ENCODE measurements at regions not wholly inside any gene's neighbourhood (a gene's known extent, or its start where the extent isn't known, plus 50 kb on each side); places are given as distances from the start of the nearest gene placed in this dataset.

DNA sequence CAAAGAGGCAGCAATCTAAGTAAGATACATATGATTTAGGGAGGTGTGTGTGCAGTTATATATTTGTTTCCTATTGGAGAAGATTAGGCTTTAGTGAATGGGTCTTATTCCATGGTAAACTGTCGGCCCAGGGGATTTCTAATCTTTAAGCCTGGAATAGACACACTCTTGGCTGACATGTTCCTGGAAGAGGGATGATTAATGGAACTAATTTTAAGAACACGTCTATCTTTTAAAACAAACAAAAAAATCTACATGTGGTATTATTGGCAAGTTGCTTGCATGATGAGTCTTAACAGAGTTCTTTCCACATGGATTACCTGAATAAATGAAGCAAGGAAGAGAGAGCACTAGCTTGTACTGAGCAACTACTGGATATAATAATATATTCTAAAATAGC, 114.2 kb upstream of the NT5C1B start:
- H3F3A ChIP-seq (ENCODE audit: low read depth) = no peaks in the 10 kb centered on the region
- no peaks in the 10 kb centered on the region for H3K9me3 ChIP-seq (ENCODE audit: insufficient read depth, low read depth, low read length)
- H3K9me2 ChIP-seq (replicated peaks; ENCODE audit: low read depth, low read length) = no peaks in the 10 kb centered on the region
- TF ChIP-seq, protein P1, sequence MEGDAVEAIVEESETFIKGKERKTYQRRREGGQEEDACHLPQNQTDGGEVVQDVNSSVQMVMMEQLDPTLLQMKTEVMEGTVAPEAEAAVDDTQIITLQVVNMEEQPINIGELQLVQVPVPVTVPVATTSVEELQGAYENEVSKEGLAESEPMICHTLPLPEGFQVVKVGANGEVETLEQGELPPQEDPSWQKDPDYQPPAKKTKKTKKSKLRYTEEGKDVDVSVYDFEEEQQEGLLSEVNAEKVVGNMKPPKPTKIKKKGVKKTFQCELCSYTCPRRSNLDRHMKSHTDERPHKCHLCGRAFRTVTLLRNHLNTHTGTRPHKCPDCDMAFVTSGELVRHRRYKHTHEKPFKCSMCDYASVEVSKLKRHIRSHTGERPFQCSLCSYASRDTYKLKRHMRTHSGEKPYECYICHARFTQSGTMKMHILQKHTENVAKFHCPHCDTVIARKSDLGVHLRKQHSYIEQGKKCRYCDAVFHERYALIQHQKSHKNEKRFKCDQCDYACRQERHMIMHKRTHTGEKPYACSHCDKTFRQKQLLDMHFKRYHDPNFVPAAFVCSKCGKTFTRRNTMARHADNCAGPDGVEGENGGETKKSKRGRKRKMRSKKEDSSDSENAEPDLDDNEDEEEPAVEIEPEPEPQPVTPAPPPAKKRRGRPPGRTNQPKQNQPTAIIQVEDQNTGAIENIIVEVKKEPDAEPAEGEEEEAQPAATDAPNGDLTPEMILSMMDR (conservative IDR thresholded peaks at IDR 0.05; ENCODE audit: low read length) = no peak
- TF ChIP-seq EZH2phosphoT487 (IDR thresholded peaks at IDR 0.05; ENCODE audit: borderline replicate concordance) = no peak
- no peaks in the 10 kb centered on the region for H3K27me3 ChIP-seq (ENCODE audit: insufficient read depth, low read length, poor library complexity, severe bottlenecking)
- H3K4me1 ChIP-seq (ENCODE audit: insufficient read depth, low read length, poor library complexity, severe bottlenecking) = no peaks in the 10 kb centered on the region
- H3K4me3 ChIP-seq (ENCODE audit: low read length, poor library complexity, severe bottlenecking) = no peak overlapping the region
- H2AFZ ChIP-seq (ENCODE audit: low read length) = no peak overlapping the region
- no peak overlapping the region for H3K9ac ChIP-seq (ENCODE audit: low read depth, low read length, poor library complexity, severe bottlenecking)
- no peak overlapping the region for H3K4me2 ChIP-seq (ENCODE audit: low read depth, low read length, poor library complexity, severe bottlenecking)
- no peaks in the 10 kb centered on the region for H4K20me1 ChIP-seq (ENCODE audit: insufficient read depth, low read length, poor library complexity, severe bottlenecking)
- H3K36me3 ChIP-seq (ENCODE audit: insufficient read depth, low read length) = no peaks in the 10 kb centered on the region
- no peaks in the 10 kb centered on the region for H3K79me2 ChIP-seq (ENCODE audit: insufficient read depth, low read length)

DNA sequence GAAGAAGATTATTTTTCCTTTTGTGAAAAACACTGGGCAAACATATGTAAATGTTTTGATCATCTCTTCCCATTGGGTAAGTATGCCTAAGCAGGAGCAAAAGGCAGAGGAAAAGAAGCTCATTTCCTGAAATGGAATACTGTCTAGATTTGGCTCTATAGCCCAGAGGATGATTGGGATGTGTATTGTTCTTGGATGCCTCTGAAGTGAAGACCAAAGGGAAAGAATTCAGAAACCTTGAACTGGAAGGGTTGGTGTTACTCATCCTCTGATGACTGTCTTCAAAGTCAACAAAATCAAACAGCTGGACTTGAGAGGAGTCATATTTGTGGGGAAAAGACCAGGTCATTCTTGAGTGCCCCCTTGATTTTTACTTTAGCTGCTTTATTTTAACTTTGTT, 112.6 kb upstream of the NT5C1B start:
- Histone ChIP-seq H3K4me1 (ENCODE audit: insufficient read depth, low read length, poor library complexity, severe bottlenecking) (no peaks in the 10 kb centered on the region), H3K9me2 (replicated peaks; ENCODE audit: low read depth, low read length) (no peaks in the 10 kb centered on the region), H3K9ac (ENCODE audit: low read depth, low read length, poor library complexity, severe bottlenecking) (no peak overlapping the region), H3F3A (ENCODE audit: low read depth) (no peaks in the 10 kb centered on the region), H4K20me1 (ENCODE audit: insufficient read depth, low read length, poor library complexity, severe bottlenecking) (no peaks in the 10 kb centered on the region), H3K4me3 (ENCODE audit: low read length, poor library complexity, severe bottlenecking) (no peak overlapping the region), H3K36me3 (ENCODE audit: insufficient read depth, low read length) (no peaks in the 10 kb centered on the region), H3K9me3 (ENCODE audit: insufficient read depth, low read depth, low read length) (no peaks in the 10 kb centered on the region), H3K79me2 (ENCODE audit: insufficient read depth, low read length) (no peaks in the 10 kb centered on the region), H3K27me3 (ENCODE audit: insufficient read depth, low read length, poor library complexity, severe bottlenecking) (no peaks in the 10 kb centered on the region), H2AFZ (ENCODE audit: low read length) (no peak overlapping the region), H3K4me2 (ENCODE audit: low read depth, low read length, poor library complexity, severe bottlenecking) (no peak overlapping the region)
- no peak for TF ChIP-seq EZH2phosphoT487 (IDR thresholded peaks at IDR 0.05; ENCODE audit: borderline replicate concordance)
- TF ChIP-seq, protein P1 (conservative IDR thresholded peaks at IDR 0.05; ENCODE audit: low read length) = no peak

DNA sequence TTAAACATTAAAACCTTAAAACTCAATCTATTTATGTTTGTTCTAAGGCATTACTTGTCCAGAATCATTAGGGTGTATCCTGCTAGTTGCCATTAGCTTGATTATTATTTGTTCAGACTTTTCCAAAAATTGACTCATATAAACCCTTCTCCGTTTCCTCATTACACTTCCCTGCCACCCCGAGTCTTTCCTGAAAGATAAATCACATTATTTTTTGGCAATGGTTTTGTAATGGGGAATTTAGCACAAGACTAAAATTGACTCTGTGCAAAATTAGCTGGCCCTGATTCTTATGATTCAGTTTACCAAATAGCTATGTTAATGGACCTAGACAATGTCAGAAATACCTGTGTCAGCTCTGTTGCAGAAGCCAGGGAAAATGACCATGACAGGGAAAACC, 112.2 kb upstream of the NT5C1B start:
- Histone ChIP-seq H3K9me2 (replicated peaks; ENCODE audit: low read depth, low read length) (no peaks in the 10 kb centered on the region), H3K9ac (ENCODE audit: low read depth, low read length, poor library complexity, severe bottlenecking) (no peak overlapping the region), H3K36me3 (ENCODE audit: insufficient read depth, low read length) (no peaks in the 10 kb centered on the region), H3K27me3 (ENCODE audit: insufficient read depth, low read length, poor library complexity, severe bottlenecking) (no peaks in the 10 kb centered on the region), H3K9me3 (ENCODE audit: insufficient read depth, low read depth, low read length) (no peaks in the 10 kb centered on the region), H3F3A (ENCODE audit: low read depth) (no peaks in the 10 kb centered on the region), H3K4me2 (ENCODE audit: low read depth, low read length, poor library complexity, severe bottlenecking) (no peak overlapping the region), H3K4me3 (ENCODE audit: low read length, poor library complexity, severe bottlenecking) (no peak overlapping the region), H3K79me2 (ENCODE audit: insufficient read depth, low read length) (no peaks in the 10 kb centered on the region), H3K4me1 (ENCODE audit: insufficient read depth, low read length, poor library complexity, severe bottlenecking) (no peaks in the 10 kb centered on the region), H2AFZ (ENCODE audit: low read length) (no peak overlapping the region), H4K20me1 (ENCODE audit: insufficient read depth, low read length, poor library complexity, severe bottlenecking) (no peaks in the 10 kb centered on the region)
- TF ChIP-seq EZH2phosphoT487 (IDR thresholded peaks at IDR 0.05; ENCODE audit: borderline replicate concordance) = no peak

DNA sequence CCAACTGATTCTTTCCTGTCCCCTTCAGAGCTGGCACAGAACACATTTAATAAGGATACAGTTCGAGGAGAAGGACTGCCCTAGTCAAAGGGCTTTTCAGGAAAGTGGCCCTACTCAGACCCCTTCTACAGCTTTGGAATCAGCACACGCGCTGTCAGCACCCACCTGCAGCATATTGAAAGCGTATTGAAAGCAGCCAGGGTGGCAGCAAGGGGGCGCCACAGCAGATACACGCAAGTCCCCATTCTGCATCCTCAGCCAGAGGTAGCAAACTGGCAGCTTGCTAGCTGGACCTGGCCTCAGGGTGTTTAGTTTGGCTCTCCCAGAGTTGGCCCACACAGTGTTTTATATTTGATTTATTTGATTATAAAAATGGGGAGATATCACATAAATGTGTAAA, 101.0 kb upstream of the NT5C1B start:
- H2AFZ ChIP-seq (ENCODE audit: low read length) = no peak overlapping the region
- no peak overlapping the region for H3K4me3 ChIP-seq (ENCODE audit: low read length, poor library complexity, severe bottlenecking)
- H3K4me2 ChIP-seq (ENCODE audit: low read depth, low read length, poor library complexity, severe bottlenecking) = no peak overlapping the region
- no peaks in the 10 kb centered on the region for H3K36me3 ChIP-seq (ENCODE audit: insufficient read depth, low read length)
- H3K9me3 ChIP-seq (ENCODE audit: insufficient read depth, low read depth, low read length) = no peaks in the 10 kb centered on the region
- H3K4me1 ChIP-seq (ENCODE audit: insufficient read depth, low read length, poor library complexity, severe bottlenecking) = no peaks in the 10 kb centered on the region
- H4K20me1 ChIP-seq (ENCODE audit: insufficient read depth, low read length, poor library complexity, severe bottlenecking) = no peaks in the 10 kb centered on the region
- H3K79me2 ChIP-seq (ENCODE audit: insufficient read depth, low read length) = no peaks in the 10 kb centered on the region
- no peaks in the 10 kb centered on the region for H3F3A ChIP-seq (ENCODE audit: low read depth)
- TF ChIP-seq, protein P1 (conservative IDR thresholded peaks at IDR 0.05; ENCODE audit: low read length) = peak; percentile 58
- no peak for TF ChIP-seq EZH2phosphoT487 (IDR thresholded peaks at IDR 0.05; ENCODE audit: borderline replicate concordance)
- no peaks in the 10 kb centered on the region for H3K27me3 ChIP-seq (ENCODE audit: insufficient read depth, low read length, poor library complexity, severe bottlenecking)
- no peak overlapping the region for H3K9ac ChIP-seq (ENCODE audit: low read depth, low read length, poor library complexity, severe bottlenecking)
- H3K9me2 ChIP-seq (replicated peaks; ENCODE audit: low read depth, low read length) = no peaks in the 10 kb centered on the region

All from Loucy (cell line).